CD4-positive, CD25-positive, alpha-beta regulatory T cell (primary cell): ENCODE measurements at regions not wholly inside any gene's neighbourhood (a gene's known extent, or its start where the extent isn't known, plus 50 kb on each side); places are given as distances from the start of the nearest gene placed in this dataset.
A peak's percentile ranks its signal among the peaks of the same experiment; 100 is the strongest.
"Not testable (repeated sequence)": the region's sequence is repeated elsewhere in the genome, so short reads cannot be mapped to it uniquely, and the experiment has no call there.

ENCODE experiments used
- ATAC-seq, 2 donors: fragments of 150-1000 bp; cut with Tn5 transposase; one replicate each; pipeline ENCODE4 v1.10.0; 2021; ENCODE audit warnings: low read depth in 2 of 2, moderate number of reproducible peaks in 2 of 2, moderate library complexity in 1 of 2
- DNase-seq, 3 donors: peaks; one replicate each; pipeline versions ENCODE4 v3.0.0 to v3.0.0-alpha.2; 2012 to 2022; ENCODE audit warnings: mixed read lengths in 1 of 3
- H3K27ac ChIP-seq: one replicate; pipeline ENCODE4 v1.7.0; 2013; ENCODE audit warnings: mild to moderate bottlenecking, low read length; ENCODE audit not compliant: insufficient read depth, poor library complexity, severe bottlenecking
- H3K27me3 ChIP-seq: one replicate; pipeline ENCODE4 v1.7.0; 2013; ENCODE audit warnings: low read length; ENCODE audit not compliant: control insufficient read depth, insufficient read depth
- H3K36me3 ChIP-seq: one replicate; pipeline ENCODE4 v1.7.0; 2013; ENCODE audit warnings: mild to moderate bottlenecking, low read length, moderate library complexity; ENCODE audit not compliant: control insufficient read depth, insufficient read depth
- H3K4me1 ChIP-seq: 2 replicates; pipeline ENCODE4 v1.7.0; 2013; ENCODE audit warnings: mild to moderate bottlenecking, low read length; ENCODE audit not compliant: insufficient read depth, control insufficient read depth, poor library complexity, severe bottlenecking
- H3K4me3 ChIP-seq: one replicate; pipeline ENCODE4 v1.7.0; 2013; ENCODE audit warnings: low read depth, mild to moderate bottlenecking, low read length, moderate library complexity
- H3K9me3 ChIP-seq, 2 experiments: 1 replicate in 1 of 2; 2 replicates in 1 of 2; pipeline ENCODE4 v1.7.0; 2013; ENCODE audit warnings: low read length in 2 of 2, mild to moderate bottlenecking in 1 of 2, moderate library complexity in 1 of 2; ENCODE audit not compliant: control insufficient read depth in 2 of 2
- H3K27ac Mint-ChIP-seq, 3 donors: one replicate each; pipeline ENCODE4 v1.8.0; 2020 to 2022; ENCODE audit warnings: mild to moderate bottlenecking in 3 of 3, mixed read lengths in 3 of 3, moderate library complexity in 2 of 3
- H3K27me3 Mint-ChIP-seq: one replicate; pipeline ENCODE4 v1.8.0; 2022; ENCODE audit warnings: mild to moderate bottlenecking, mixed read lengths
- H3K36me3 Mint-ChIP-seq: one replicate; pipeline ENCODE4 v1.8.0; 2020; ENCODE audit warnings: mixed read lengths
- H3K4me1 Mint-ChIP-seq, 4 donors: one replicate each; pipeline ENCODE4 v1.8.0; 2020 to 2022; ENCODE audit warnings: mixed read lengths in 4 of 4, mild to moderate bottlenecking in 1 of 4
- H3K4me3 Mint-ChIP-seq, 4 donors: one replicate each; pipeline ENCODE4 v1.8.0; 2020 to 2022; ENCODE audit warnings: mild to moderate bottlenecking in 4 of 4, mixed read lengths in 4 of 4, moderate library complexity in 3 of 4
- H3K9me3 Mint-ChIP-seq, 7 donors: one replicate each; pipeline ENCODE4 v1.8.0; 2020 to 2022; ENCODE audit warnings: mixed read lengths in 7 of 7, mild to moderate bottlenecking in 3 of 7, moderate library complexity in 2 of 7

- Mint-ChIP-seq H3K4me3 (no peak overlapping the region), H3K27me3 (peaks cover 12% of the 10 kb centered on the region), H3K9me3 (peaks cover 0 to 9% (median 1%) of the 10 kb centered on the region in 7 donors), H3K36me3 (no peaks in the 10 kb centered on the region), H3K27ac (peak overlapping the region in 1 of 3 donors; percentile 61), H3K4me1 (peaks cover 0 to 4% (median 0%) of the 10 kb centered on the region in 4 donors)
- Histone ChIP-seq H3K27ac (no peak overlapping the region), H3K4me3 (no peak overlapping the region), H3K9me3 (no peaks in the 10 kb centered on the region), H3K4me1 (no peaks in the 10 kb centered on the region), H3K36me3 (no peaks in the 10 kb centered on the region), H3K27me3 (peaks cover 8% of the 10 kb centered on the region)
- ATAC-seq (no peak), DNase-seq (peak in 2 of 3 donors; percentile 9 to 60)
These were observed 65.8 kb downstream of the MTX3 start for GRCh38 chr5:79924936-79925893.

- peaks cover 0 to 16% (median 1%) of the 10 kb centered on the region in 7 donors for H3K9me3 Mint-ChIP-seq
- no peaks in the 10 kb centered on the region for H3K36me3 ChIP-seq
- H3K27me3 ChIP-seq: peaks cover 8% of the 10 kb centered on the region
- no peaks in the 10 kb centered on the region for H3K9me3 ChIP-seq
- ATAC-seq (no peak), DNase-seq (no peak)
- H3K36me3 Mint-ChIP-seq: no peaks in the 10 kb centered on the region
- no peak overlapping the region for H3K27ac Mint-ChIP-seq
- H3K27me3 Mint-ChIP-seq: peaks cover 22% of the 10 kb centered on the region
- H3K4me1 Mint-ChIP-seq: peaks cover 0 to 4% (median 0%) of the 10 kb centered on the region in 4 donors
- H3K4me3 Mint-ChIP-seq: no peak overlapping the region
- no peaks in the 10 kb centered on the region for H3K4me1 ChIP-seq
- H3K27ac ChIP-seq: no peak overlapping the region
- no peak overlapping the region for H3K4me3 ChIP-seq
These were observed 67.6 kb downstream of the MTX3 start for GRCh38 chr5:79923431-79923830.

DNA sequence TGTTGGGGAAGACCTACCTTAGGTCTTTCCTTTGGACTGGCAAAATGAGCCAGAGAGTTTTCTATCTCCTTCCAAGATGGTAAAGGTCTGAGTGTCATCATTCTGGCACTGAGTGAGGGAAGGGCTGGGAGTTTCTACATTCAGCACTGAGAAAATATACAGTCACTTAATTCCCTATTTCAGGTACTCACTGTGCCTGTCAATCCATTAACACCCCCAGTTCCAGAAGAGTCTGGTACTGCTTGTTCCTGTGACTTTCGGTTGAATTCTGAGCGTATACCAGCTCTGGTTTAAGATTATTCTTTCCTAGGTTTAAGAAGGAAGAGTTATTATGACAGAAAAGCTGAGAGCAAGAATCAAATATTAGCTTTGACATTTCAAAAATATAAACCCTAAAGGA is 68.4 kb downstream of the MTX3 start:
- H3K27ac ChIP-seq: no peak overlapping the region
- no peaks in the 10 kb centered on the region for H3K36me3 ChIP-seq
- no peak for ATAC-seq
- no peaks in the 10 kb centered on the region for H3K4me1 ChIP-seq
- H3K27me3 ChIP-seq: peaks cover 7% of the 10 kb centered on the region
- Mint-ChIP-seq H3K9me3 (peaks cover 0 to 17% (median 3%) of the 10 kb centered on the region in 7 donors), H3K36me3 (peaks cover 2% of the 10 kb centered on the region), H3K27me3 (peaks cover 29% of the 10 kb centered on the region), H3K4me1 (peaks cover 0 to 4% (median 0%) of the 10 kb centered on the region in 4 donors), H3K4me3 (no peak overlapping the region), H3K27ac (no peak overlapping the region)
- no peaks in the 10 kb centered on the region for H3K9me3 ChIP-seq
- no peak for DNase-seq
- H3K4me3 ChIP-seq: no peak overlapping the region

DNA sequence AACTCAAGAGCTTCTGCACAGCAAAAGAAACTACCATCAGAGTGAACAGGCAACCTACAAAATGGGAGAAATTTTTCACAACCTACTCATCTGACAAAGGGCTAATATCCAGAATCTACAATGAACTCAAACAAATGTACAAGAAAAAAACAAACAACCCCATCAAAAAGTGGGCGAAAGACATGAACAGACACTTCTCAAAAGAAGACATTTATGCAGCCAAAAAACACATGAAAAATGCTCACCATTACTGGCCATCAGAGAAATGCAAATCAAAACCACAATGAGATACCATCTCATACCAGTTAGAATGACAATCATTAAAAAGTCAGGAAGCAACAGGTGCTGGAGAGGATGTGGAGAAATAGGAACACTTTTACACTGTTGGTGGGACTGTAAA is 83.6 kb downstream of the MTX3 start:
- not testable (repeated sequence) for H3K27me3 Mint-ChIP-seq, H3K4me1 ChIP-seq, H3K4me1 Mint-ChIP-seq, H3K36me3 ChIP-seq, H3K4me3 ChIP-seq, H3K9me3 ChIP-seq, H3K27ac Mint-ChIP-seq, H3K36me3 Mint-ChIP-seq, H3K27me3 ChIP-seq, DNase-seq, H3K27ac ChIP-seq, H3K4me3 Mint-ChIP-seq, ATAC-seq
- peaks cover 0 to 11% (median 1%) of the 10 kb centered on the region in 7 donors for H3K9me3 Mint-ChIP-seq

- H3K9me3 Mint-ChIP-seq, H3K4me3 ChIP-seq, DNase-seq, H3K36me3 ChIP-seq, H3K36me3 Mint-ChIP-seq, H3K9me3 ChIP-seq, H3K27ac Mint-ChIP-seq, ATAC-seq, H3K4me3 Mint-ChIP-seq, H3K27ac ChIP-seq, H3K4me1 Mint-ChIP-seq, H3K4me1 ChIP-seq, H3K27me3 ChIP-seq: not testable (repeated sequence)
- peaks cover 14% of the 10 kb centered on the region for H3K27me3 Mint-ChIP-seq
These were observed 88.5 kb downstream of the MTX3 start for GRCh38 chr5:79902571-79902970.

- Histone ChIP-seq H3K27me3 (peaks cover 8% of the 10 kb centered on the region), H3K9me3 (no peaks in the 10 kb centered on the region), H3K27ac (no peak overlapping the region), H3K36me3 (no peaks in the 10 kb centered on the region), H3K4me1 (no peaks in the 10 kb centered on the region), H3K4me3 (no peak overlapping the region)
- DNase-seq (no peak), ATAC-seq (no peak)
- H3K4me1 Mint-ChIP-seq: no peaks in the 10 kb centered on the region
- peaks cover 19% of the 10 kb centered on the region for H3K27me3 Mint-ChIP-seq
- H3K4me3 Mint-ChIP-seq: no peak overlapping the region
- H3K9me3 Mint-ChIP-seq: peaks cover 0 to 5% (median 3%) of the 10 kb centered on the region in 7 donors
- H3K36me3 Mint-ChIP-seq: no peaks in the 10 kb centered on the region
- no peak overlapping the region for H3K27ac Mint-ChIP-seq
These were observed 89.4 kb downstream of the MTX3 start for GRCh38 chr5:79901631-79902030.

DNA sequence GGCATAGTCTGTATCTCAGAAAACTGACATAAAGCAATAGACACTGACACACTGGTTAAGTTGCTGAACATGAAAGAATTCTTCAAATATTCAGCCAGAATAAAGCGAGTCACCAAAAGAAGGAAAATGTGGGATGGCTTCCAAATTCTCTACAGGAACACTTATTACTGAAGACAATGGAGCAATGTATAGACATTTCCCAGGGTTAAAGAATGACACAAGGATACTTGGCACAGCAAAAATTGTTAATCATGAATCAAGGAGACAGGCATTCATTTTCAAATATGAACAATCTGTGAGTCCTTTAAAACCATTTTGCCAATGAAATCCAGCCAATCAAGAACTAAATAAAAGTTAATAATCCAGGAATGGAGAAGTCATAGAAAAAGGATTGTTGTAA is 92.5 kb downstream of the MTX3 start:
- no peak for DNase-seq

DNA sequence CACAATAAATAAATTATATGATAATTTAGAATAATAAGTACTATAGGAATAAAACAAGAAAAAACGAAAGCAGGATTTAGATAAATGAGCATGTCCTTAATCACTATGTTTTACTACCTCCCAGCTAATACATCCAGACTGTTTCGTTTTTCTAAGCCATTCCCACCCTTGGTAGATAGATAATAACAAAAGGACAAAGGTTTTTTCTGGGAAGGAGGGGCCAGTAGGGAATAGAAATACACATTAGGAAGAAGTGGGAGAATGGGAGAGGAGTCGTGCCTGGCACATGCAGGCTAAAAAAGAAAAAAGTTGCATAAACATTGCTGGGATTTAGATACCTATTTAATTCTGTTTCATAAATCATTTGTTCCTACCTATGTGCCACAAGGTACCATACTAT is 97.1 kb downstream of the MTX3 start:
- H3K9me3 Mint-ChIP-seq: peaks cover 0 to 8% (median 1%) of the 10 kb centered on the region in 7 donors
- no peak overlapping the region for H3K27ac Mint-ChIP-seq
- peaks cover 39% of the 10 kb centered on the region for H3K27me3 Mint-ChIP-seq
- H3K4me3 Mint-ChIP-seq: no peak overlapping the region
- Histone ChIP-seq H3K4me1 (no peaks in the 10 kb centered on the region), H3K27ac (no peak overlapping the region), H3K36me3 (no peaks in the 10 kb centered on the region), H3K27me3 (peaks cover 15% of the 10 kb centered on the region), H3K9me3 (no peaks in the 10 kb centered on the region), H3K4me3 (no peak overlapping the region)
- no peak for DNase-seq
- ATAC-seq: no peak
- H3K36me3 Mint-ChIP-seq: no peaks in the 10 kb centered on the region
- H3K4me1 Mint-ChIP-seq: no peaks in the 10 kb centered on the region

More for the DNA sequence above, 92.5 kb downstream of the MTX3 start:
- no peaks in the 10 kb centered on the region for H3K9me3 ChIP-seq
- Mint-ChIP-seq H3K4me3 (no peak overlapping the region), H3K4me1 (no peaks in the 10 kb centered on the region), H3K9me3 (peaks cover 0 to 9% (median 3%) of the 10 kb centered on the region in 7 donors), H3K36me3 (no peaks in the 10 kb centered on the region), H3K27ac (no peak overlapping the region), H3K27me3 (peaks cover 38% of the 10 kb centered on the region)
- no peak overlapping the region for H3K4me3 ChIP-seq
- H3K27me3 ChIP-seq: peaks cover 13% of the 10 kb centered on the region
- ATAC-seq: no peak
- no peaks in the 10 kb centered on the region for H3K36me3 ChIP-seq
- H3K27ac ChIP-seq: no peak overlapping the region
- H3K4me1 ChIP-seq: no peaks in the 10 kb centered on the region
